Nephron progenitor cell (in vitro differentiated cells): ENCODE measurements at regions not wholly inside any gene's neighbourhood (a gene's known extent, or its start where the extent isn't known, plus 50 kb on each side); places are given as distances from the start of the nearest gene placed in this dataset.

Experiments used
- DNase-seq: peaks from one replicate; pipeline ENCODE4 v3.0.0; 2021
- H3K27ac Mint-ChIP-seq: 2 replicates; pipeline ENCODE4 v1.8.0; 2021; ENCODE audit warnings: mild to moderate bottlenecking, moderate library complexity, mixed read lengths
- H3K27me3 Mint-ChIP-seq: 2 replicates; pipeline ENCODE4 v1.8.0; 2021; ENCODE audit warnings: mild to moderate bottlenecking, low read depth, mixed read lengths; ENCODE audit not compliant: poor library complexity
- H3K36me3 Mint-ChIP-seq: 2 replicates; pipeline ENCODE4 v1.8.0; 2021; ENCODE audit warnings: low read depth, mixed read lengths
- H3K4me1 Mint-ChIP-seq: 2 replicates; pipeline ENCODE4 v1.8.0; 2021; ENCODE audit warnings: mixed read lengths
- H3K4me3 Mint-ChIP-seq: 2 replicates; pipeline ENCODE4 v1.8.0; 2021; ENCODE audit warnings: mild to moderate bottlenecking, moderate library complexity, mixed read lengths
- H3K9me3 Mint-ChIP-seq: 2 replicates; pipeline ENCODE4 v1.8.0; 2021; ENCODE audit warnings: mild to moderate bottlenecking, moderate library complexity, mixed read lengths
- TF ChIP-seq, protein P1 (sequence below): fragments of 200-600 bp; sonication (generic); IDR thresholded peaks from 2 replicates; pipeline ENCODE4 v1.5.0; 2021; ENCODE audit warnings: antibody characterized with exemption

DNA sequence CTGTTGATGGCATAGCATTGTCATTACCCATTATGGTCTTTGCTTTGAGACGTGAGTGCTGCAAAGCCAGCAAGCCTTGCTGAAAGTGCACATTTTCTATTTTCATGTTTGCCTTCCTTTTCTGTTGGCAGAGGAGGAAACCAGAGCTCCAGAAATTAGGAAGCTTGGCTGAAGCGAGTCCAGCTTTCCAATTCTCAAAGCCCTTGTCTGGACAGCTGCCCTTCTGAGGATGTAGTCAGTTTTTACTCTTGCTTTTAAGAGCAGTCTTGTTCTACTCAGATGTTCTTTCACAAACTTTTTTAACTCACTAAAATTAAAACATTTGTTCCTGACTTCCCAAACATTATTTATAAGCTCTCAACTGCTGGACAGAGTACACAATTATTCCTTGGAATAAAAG is 93.8 kb downstream of the ICOS start:
- no peaks in the 10 kb centered on the region for H3K9me3 Mint-ChIP-seq

DNA sequence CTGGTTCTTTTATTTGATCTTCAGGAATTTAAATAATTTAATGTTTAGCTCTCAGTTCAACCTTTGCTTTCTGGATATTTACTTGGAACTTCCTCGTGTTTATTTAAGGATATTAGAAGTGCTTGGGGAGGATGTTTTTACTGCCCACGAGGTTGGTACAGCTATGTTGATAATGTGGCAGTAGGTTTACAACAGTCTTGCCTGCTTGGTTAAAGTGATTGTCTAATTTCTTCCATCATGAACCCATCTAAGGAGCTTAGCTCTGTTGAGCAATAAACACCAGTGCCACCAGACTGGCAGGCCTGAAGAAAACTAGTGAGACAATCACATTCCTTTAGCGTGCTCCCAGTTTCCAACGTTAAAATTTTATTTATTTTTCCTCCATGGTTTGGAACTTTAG is 94.5 kb downstream of the ICOS start:
- Mint-ChIP-seq H3K36me3 (no peaks in the 10 kb centered on the region), H3K9me3 (no peaks in the 10 kb centered on the region), H3K4me1 (no peaks in the 10 kb centered on the region), H3K27me3 (no peaks in the 10 kb centered on the region), H3K4me3 (no peak overlapping the region), H3K27ac (no peak overlapping the region)
- TF ChIP-seq, protein P1, sequence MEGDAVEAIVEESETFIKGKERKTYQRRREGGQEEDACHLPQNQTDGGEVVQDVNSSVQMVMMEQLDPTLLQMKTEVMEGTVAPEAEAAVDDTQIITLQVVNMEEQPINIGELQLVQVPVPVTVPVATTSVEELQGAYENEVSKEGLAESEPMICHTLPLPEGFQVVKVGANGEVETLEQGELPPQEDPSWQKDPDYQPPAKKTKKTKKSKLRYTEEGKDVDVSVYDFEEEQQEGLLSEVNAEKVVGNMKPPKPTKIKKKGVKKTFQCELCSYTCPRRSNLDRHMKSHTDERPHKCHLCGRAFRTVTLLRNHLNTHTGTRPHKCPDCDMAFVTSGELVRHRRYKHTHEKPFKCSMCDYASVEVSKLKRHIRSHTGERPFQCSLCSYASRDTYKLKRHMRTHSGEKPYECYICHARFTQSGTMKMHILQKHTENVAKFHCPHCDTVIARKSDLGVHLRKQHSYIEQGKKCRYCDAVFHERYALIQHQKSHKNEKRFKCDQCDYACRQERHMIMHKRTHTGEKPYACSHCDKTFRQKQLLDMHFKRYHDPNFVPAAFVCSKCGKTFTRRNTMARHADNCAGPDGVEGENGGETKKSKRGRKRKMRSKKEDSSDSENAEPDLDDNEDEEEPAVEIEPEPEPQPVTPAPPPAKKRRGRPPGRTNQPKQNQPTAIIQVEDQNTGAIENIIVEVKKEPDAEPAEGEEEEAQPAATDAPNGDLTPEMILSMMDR = no peak
- DNase-seq = no peak

More for the DNA sequence above, 93.8 kb downstream of the ICOS start:
- Mint-ChIP-seq H3K4me1 (no peaks in the 10 kb centered on the region), H3K27ac (no peak overlapping the region), H3K27me3 (no peaks in the 10 kb centered on the region), H3K4me3 (no peak overlapping the region), H3K36me3 (no peaks in the 10 kb centered on the region)
- TF ChIP-seq, protein P1 = no peak
- no peak for DNase-seq

DNA sequence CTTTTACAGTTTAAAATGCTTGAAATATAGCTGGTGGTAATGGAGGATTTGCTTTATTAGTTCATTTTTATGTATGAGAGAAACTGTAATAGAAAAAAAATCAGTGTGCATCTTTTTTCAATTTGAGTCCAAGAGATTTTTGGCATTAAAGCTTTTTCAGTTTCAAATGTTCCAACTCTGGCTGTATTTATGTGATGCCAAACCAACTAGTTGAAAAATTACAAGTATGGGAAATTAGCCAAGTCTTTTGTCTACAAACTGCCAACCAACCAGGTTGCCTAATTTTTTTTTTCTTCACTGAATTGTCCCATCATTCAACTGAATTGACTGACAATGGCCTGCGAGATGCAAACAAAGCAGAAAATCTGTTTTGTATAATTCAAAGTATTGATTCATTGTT is 95.7 kb downstream of the ICOS start:
- Mint-ChIP-seq H3K4me3 (no peak overlapping the region), H3K36me3 (no peaks in the 10 kb centered on the region), H3K9me3 (no peaks in the 10 kb centered on the region), H3K4me1 (no peaks in the 10 kb centered on the region), H3K27me3 (no peaks in the 10 kb centered on the region), H3K27ac (no peak overlapping the region)
- DNase-seq = no peak
- TF ChIP-seq, protein P1 = no peak

DNA sequence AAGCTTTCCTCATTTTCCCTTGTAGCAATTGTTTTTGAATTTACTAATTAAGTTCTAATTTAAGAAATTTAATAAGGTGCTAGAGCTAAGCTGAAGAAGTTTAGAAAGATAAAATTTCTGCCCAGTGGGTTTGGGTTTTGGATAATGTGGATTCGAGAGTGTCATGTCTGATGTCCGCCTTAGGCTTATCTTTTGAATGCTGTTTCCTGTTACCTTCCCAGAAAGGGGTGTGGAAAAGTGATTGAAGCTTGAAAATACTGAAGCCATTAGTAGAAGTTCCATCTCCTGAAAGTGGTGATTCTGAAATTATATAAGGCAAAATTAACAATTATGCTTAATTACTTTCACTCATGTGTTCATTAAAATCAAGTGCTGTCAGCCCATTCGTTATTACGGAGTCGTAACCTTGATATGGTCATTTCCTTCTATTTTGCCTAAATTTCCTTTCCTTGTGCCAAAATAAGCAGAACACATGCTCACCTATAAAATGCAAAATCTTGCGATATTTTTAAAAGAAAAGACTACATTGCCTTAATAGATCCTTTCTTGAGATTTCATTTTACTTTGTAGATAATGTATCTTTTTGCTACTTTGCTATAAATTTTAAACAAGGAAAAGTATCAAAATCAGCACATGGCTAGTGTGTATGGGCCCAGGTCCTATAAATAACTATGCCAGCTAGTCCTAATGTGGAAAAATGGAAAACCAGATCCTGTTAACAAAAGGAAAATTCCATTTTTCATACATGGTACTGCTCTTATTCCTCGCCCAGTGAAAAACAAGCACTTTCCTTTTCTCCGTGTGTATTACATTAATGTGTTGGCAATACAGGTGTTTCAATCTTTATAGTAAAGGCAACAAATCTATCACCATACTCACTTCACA is 97.3 kb downstream of the ICOS start:
- Mint-ChIP-seq H3K4me1 (no peaks in the 10 kb centered on the region), H3K4me3 (no peak overlapping the region), H3K36me3 (no peaks in the 10 kb centered on the region), H3K27me3 (peaks cover 6% of the 10 kb centered on the region), H3K27ac (no peak overlapping the region), H3K9me3 (no peaks in the 10 kb centered on the region)
- TF ChIP-seq, protein P1 = no peak
- DNase-seq = no peak

DNA sequence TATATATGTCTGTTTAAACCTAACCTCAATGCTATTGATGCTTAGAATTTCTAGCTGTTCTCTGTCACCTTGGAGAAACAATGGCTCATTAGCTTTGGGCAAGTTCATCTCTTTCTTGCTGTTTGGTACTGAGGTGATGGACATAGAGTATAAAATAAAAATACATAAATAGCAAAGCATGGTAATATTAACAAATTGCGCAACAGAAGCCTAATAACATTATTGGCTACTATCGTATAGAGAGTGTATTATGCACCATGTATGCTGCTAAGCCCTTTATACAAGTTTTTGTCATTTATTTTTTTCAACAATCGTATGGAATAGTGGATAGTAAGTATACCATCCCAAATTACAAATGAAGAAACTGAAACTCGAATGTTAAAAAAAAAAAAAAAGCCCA is 100.1 kb downstream of the ICOS start:
- TF ChIP-seq, protein P1 = no peak
- Mint-ChIP-seq H3K9me3 (peaks cover 6% of the 10 kb centered on the region), H3K27ac (no peak overlapping the region), H3K4me1 (no peaks in the 10 kb centered on the region), H3K4me3 (no peak overlapping the region), H3K36me3 (no peaks in the 10 kb centered on the region), H3K27me3 (peaks cover 6% of the 10 kb centered on the region)
- DNase-seq = no peak

DNA sequence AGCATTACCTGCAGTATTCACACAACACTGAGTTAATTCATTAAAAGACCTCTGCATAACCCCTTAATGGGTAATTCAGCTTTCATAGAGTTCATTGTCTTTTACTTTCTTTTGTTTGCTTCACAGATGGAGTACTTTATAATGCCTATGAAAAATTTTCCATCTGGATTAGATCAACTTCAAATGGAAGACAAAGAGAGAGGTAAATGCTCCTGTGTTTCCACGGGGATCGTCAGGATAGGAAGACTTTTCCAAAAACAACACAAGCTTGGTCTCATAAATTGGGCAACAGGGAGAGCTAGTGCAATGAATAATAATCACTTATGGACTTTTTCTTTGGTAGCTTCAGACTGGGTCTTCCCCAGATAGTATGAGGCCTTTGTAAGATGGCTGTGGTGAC is 100.7 kb downstream of the ICOS start:
- Mint-ChIP-seq H3K36me3 (no peaks in the 10 kb centered on the region), H3K27me3 (peaks cover 6% of the 10 kb centered on the region), H3K4me3 (no peak overlapping the region), H3K4me1 (no peaks in the 10 kb centered on the region), H3K27ac (no peak overlapping the region), H3K9me3 (peaks cover 7% of the 10 kb centered on the region)
- TF ChIP-seq, protein P1 = no peak
- no peak for DNase-seq
